Endothelial cell of umbilical vein (primary cell): ENCODE measurements at regions not wholly inside any gene's neighbourhood (a gene's known extent, or its start where the extent isn't known, plus 50 kb on each side); places are given as distances from the start of the nearest gene placed in this dataset.

Experiments used
- BruUV-seq: library from RNA; stranded (reverse); fragments of 400-500 nt; replicated peaks from 2 replicates; lab custom pipeline; 2021; lab: Mats Ljungman, UMichigan
- CTCF ChIA-PET: fragments of 300-600, 350-600 bp; sonication (Branson Sonifier 250); formaldehyde crosslinking; loops from one replicate; lab custom pipeline; 2021; ENCODE audit warnings: antibody characterized with exemption, inconsistent platforms; lab: Charles Lee
- POLR2A ChIA-PET: fragments of 300-600, 350-600 bp; sonication (Branson Sonifier 250); formaldehyde crosslinking; loops from one replicate; lab custom pipeline; 2021; ENCODE audit warnings: antibody characterized with exemption, inconsistent platforms; lab: Charles Lee
- DNase-seq: peaks from one replicate; pipeline ENCODE4 v3.0.0-alpha.2; 2011; ENCODE audit warnings: low read depth, low spot score
- FAIRE-seq: peaks from 2 replicates; lab custom pipeline; 2011; peaks lifted over from hg19 to GRCh38; lab: Jason Lieb, UNC
- H2AFZ ChIP-seq: 2 replicates; pipeline ENCODE4 v1.6.0; 2012; ENCODE audit warnings: low read depth, low read length, control low read depth, inconsistent platforms
- H3K27ac ChIP-seq: 2 replicates; pipeline ENCODE4 v1.5.1; 2011; ENCODE audit warnings: low read depth, mild to moderate bottlenecking, control low read depth, low read length, moderate library complexity; ENCODE audit not compliant: insufficient read depth
- H3K27me3 ChIP-seq, 2 experiments: 2 replicates each; pipeline versions ENCODE4 v1.6.0 to v1.6.1; 2011; ENCODE audit warnings: low read length in 2 of 2, mixed read lengths in 1 of 2; ENCODE audit not compliant: control insufficient read depth in 2 of 2, insufficient read depth in 2 of 2
- H3K36me3 ChIP-seq, 2 experiments: 2 replicates in 1 of 2; 3 replicates in 1 of 2; pipeline ENCODE4 v1.5.1; 2011; ENCODE audit warnings: low read length in 2 of 2, mild to moderate bottlenecking in 1 of 2, moderate library complexity in 1 of 2; ENCODE audit not compliant: control insufficient read depth in 2 of 2, insufficient read depth in 2 of 2; ENCODE audit errors: extremely low read depth in 1 of 2
- H3K4me1 ChIP-seq: 3 replicates; pipeline ENCODE4 v1.5.1; 2011; ENCODE audit warnings: mild to moderate bottlenecking, low read length; ENCODE audit not compliant: control insufficient read depth, insufficient read depth; ENCODE audit errors: extremely low read depth
- H3K4me2 ChIP-seq: 2 replicates; pipeline ENCODE4 v1.6.1; 2011; ENCODE audit warnings: low read length, control low read depth, mixed read lengths; ENCODE audit not compliant: insufficient read depth
- H3K4me3 ChIP-seq, 3 experiments: fragments of 200-600 bp in 1 of 3; sonication (generic), shearing (Covaris generic) in 1 of 3; replicated peaks in 1 of 3; 2 replicates each; pipeline ENCODE4 v1.5.1; 2011 to 2016; ENCODE audit warnings: control low read depth in 3 of 3, low read length in 3 of 3, mild to moderate bottlenecking in 2 of 3, inconsistent platforms in 1 of 3, low read depth in 1 of 3, moderate library complexity in 1 of 3; ENCODE audit not compliant: insufficient read depth in 1 of 3
- H3K79me2 ChIP-seq: 2 replicates; pipeline ENCODE4 v1.6.0; 2012; ENCODE audit warnings: low read length, inconsistent platforms; ENCODE audit not compliant: control insufficient read depth, insufficient read depth
- H3K9ac ChIP-seq: replicated peaks from 2 replicates; pipeline ENCODE3; 2011; ENCODE audit warnings: low read length, control low read depth; ENCODE audit not compliant: insufficient read depth; ENCODE audit errors: extremely low read depth
- H3K9me1 ChIP-seq: replicated peaks from 3 replicates; pipeline ENCODE4 v1.6.0; 2011; ENCODE audit warnings: mild to moderate bottlenecking, low read length; ENCODE audit not compliant: control insufficient read depth, insufficient read depth; ENCODE audit errors: extremely low read depth
- H3K9me3 ChIP-seq: replicated peaks from 2 replicates; pipeline ENCODE4 v1.5.1; 2012; ENCODE audit warnings: low read length, inconsistent platforms; ENCODE audit not compliant: control insufficient read depth, insufficient read depth
- H4K20me1 ChIP-seq: replicated peaks from 2 replicates; pipeline ENCODE3; 2011; ENCODE audit warnings: mild to moderate bottlenecking, low read length; ENCODE audit not compliant: control insufficient read depth, insufficient read depth; ENCODE audit errors: extremely low read depth
- EZH2 ChIP-seq: IDR thresholded peaks from 2 replicates; pipeline ENCODE4 v1.6.1; 2012; ENCODE audit warnings: borderline replicate concordance, low read depth, mild to moderate bottlenecking, moderate library complexity, low read length, inconsistent platforms; ENCODE audit not compliant: severe bottlenecking
- FOS ChIP-seq: IDR thresholded peaks from 2 replicates; pipeline ENCODE4 v1.6.1; 2011; ENCODE audit warnings: mild to moderate bottlenecking, low read length, moderate library complexity, borderline replicate concordance; ENCODE audit not compliant: insufficient read depth
- GATA2 ChIP-seq: IDR thresholded peaks from 2 replicates; pipeline ENCODE4 v1.7.0; 2011; ENCODE audit warnings: low read depth, mild to moderate bottlenecking, moderate library complexity, mixed read lengths, low read length; ENCODE audit not compliant: insufficient read length, insufficient read depth
- JUN ChIP-seq: IDR thresholded peaks from 2 replicates; pipeline ENCODE4 v1.6.1; 2011; ENCODE audit warnings: borderline replicate concordance, low read depth; ENCODE audit not compliant: insufficient read length, insufficient read depth
- MYC ChIP-seq: IDR thresholded peaks from one replicate; pipeline ENCODE4 v1.6.1; 2011; ENCODE audit warnings: mild to moderate bottlenecking, low read depth, low read length
- POLR2A ChIP-seq: IDR thresholded peaks from 2 replicates; pipeline ENCODE4 v1.6.1; 2012; ENCODE audit warnings: low read depth, mild to moderate bottlenecking, control low read depth, low read length
- POLR2AphosphoS5 ChIP-seq: IDR thresholded peaks from 2 replicates; pipeline ENCODE4 v1.6.1; 2012; ENCODE audit warnings: low read depth, mild to moderate bottlenecking, control low read depth, low read length, moderate library complexity; ENCODE audit not compliant: insufficient read depth
- dilution Hi-C: fragments of 300-500 bp; cut with MboI; formaldehyde crosslinking; loops from one replicate; pipeline ENCODE4 v1.15.0; 2019; ENCODE audit warnings: low sequenced_read_pairs; ENCODE audit not compliant: extremely low pct_ligation_motif_present
- intact Hi-C: fragments of 100-400 bp; cut with micrococcal nuclease; formaldehyde crosslinking; loops from one replicate; pipeline ENCODE4 v1.10.0; 2022
- TF ChIP-seq, protein P1 (sequence below), 2 donors: IDR thresholded peaks; 1 replicate in 1 of 2; 2 replicates in 1 of 2; pipeline ENCODE4 v1.5.1; 2011; ENCODE audit warnings: low read length in 2 of 2, mild to moderate bottlenecking in 2 of 2, moderate library complexity in 2 of 2, control low read depth in 1 of 2, inconsistent platforms in 1 of 2, low read depth in 1 of 2; ENCODE audit not compliant: insufficient read depth in 1 of 2; ENCODE audit errors: extremely low read depth in 1 of 2
- TF ChIP-seq, protein P2 (sequence below): IDR thresholded peaks from 2 replicates; pipeline ENCODE4 v1.6.1; 2011; ENCODE audit not compliant: insufficient read depth, insufficient read length

DNA sequence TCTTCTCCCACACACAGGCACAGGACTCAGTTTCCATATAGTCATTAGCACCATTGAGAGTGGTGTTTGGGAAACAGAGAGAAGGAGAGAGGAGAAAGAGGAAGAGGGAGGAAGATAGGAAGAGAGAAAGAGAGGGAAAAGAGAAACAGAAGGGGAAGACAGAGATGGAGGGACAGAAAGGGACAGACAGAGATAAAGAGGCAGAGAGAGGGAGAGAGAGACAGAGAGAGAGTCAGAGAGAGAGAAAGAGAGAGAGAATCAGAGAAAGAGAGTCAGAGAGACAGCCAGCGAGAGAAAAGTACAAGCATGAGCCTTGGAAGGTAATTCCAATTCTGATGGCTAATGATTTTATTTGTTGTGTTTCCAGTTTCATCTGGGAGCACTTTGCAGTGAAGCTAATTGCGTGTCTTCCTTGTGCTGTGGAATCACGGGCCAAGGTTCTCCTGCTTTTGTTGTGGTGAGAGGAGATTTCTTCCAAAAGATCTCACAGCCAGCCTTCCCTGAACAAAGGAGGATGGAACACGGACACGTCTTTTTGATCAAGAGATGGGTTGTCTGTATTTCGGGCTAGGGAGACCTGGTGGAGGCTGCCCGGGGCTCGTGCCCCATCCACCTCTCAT lies 153.6 kb upstream of the TWIST2 start:
- H3K9ac ChIP-seq, result no peak overlapping the region
- POLR2A ChIA-PET, result no interaction called here
- H3K79me2 ChIP-seq, result no peaks in the 10 kb centered on the region
- no peaks in the 10 kb centered on the region for H3K36me3 ChIP-seq
- no TSS peak for BruUV-seq
- TF ChIP-seq, protein P1, sequence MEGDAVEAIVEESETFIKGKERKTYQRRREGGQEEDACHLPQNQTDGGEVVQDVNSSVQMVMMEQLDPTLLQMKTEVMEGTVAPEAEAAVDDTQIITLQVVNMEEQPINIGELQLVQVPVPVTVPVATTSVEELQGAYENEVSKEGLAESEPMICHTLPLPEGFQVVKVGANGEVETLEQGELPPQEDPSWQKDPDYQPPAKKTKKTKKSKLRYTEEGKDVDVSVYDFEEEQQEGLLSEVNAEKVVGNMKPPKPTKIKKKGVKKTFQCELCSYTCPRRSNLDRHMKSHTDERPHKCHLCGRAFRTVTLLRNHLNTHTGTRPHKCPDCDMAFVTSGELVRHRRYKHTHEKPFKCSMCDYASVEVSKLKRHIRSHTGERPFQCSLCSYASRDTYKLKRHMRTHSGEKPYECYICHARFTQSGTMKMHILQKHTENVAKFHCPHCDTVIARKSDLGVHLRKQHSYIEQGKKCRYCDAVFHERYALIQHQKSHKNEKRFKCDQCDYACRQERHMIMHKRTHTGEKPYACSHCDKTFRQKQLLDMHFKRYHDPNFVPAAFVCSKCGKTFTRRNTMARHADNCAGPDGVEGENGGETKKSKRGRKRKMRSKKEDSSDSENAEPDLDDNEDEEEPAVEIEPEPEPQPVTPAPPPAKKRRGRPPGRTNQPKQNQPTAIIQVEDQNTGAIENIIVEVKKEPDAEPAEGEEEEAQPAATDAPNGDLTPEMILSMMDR (IDR thresholded peaks at IDR 0.05; ENCODE audit: extremely low read depth in 1 of 2, insufficient read depth in 1 of 2, low read depth in 1 of 2, low read length in 2 of 2), result no peak
- TF ChIP-seq MYC, result no peak
- TF ChIP-seq EZH2, result no peak
- no peak for TF ChIP-seq JUN
- TF ChIP-seq FOS, result no peak
- TF ChIP-seq, protein P2, sequence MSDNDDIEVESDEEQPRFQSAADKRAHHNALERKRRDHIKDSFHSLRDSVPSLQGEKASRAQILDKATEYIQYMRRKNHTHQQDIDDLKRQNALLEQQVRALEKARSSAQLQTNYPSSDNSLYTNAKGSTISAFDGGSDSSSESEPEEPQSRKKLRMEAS, result no peak
- TF ChIP-seq POLR2AphosphoS5, result no peak
- no peak for TF ChIP-seq POLR2A
- no peak for TF ChIP-seq GATA2
- H3K9me1 ChIP-seq, result no peaks in the 10 kb centered on the region
- dilution Hi-C loops (no loop called here), intact Hi-C loops (no loop called here)
- no peak for DNase-seq
- no peaks in the 10 kb centered on the region for H4K20me1 ChIP-seq
- no peak overlapping the region for H3K4me2 ChIP-seq
- H3K27me3 ChIP-seq, result no peaks in the 10 kb centered on the region
- no peaks in the 10 kb centered on the region for H3K9me3 ChIP-seq
- H2AFZ ChIP-seq, result no peak overlapping the region
- no peak for FAIRE-seq
- H3K4me3 ChIP-seq, result no peak overlapping the region
- no peak overlapping the region for H3K27ac ChIP-seq
- CTCF ChIA-PET, result no interaction called here
- H3K4me1 ChIP-seq, result no peaks in the 10 kb centered on the region
